ENCODE measurements at regions not wholly inside any gene's neighbourhood (a gene's known extent, or its start where the extent isn't known, plus 50 kb on each side); places are given as distances from the start of the nearest gene placed in this dataset.
A peak's percentile ranks its signal among the peaks of the same experiment; 100 is the strongest.

DNA sequence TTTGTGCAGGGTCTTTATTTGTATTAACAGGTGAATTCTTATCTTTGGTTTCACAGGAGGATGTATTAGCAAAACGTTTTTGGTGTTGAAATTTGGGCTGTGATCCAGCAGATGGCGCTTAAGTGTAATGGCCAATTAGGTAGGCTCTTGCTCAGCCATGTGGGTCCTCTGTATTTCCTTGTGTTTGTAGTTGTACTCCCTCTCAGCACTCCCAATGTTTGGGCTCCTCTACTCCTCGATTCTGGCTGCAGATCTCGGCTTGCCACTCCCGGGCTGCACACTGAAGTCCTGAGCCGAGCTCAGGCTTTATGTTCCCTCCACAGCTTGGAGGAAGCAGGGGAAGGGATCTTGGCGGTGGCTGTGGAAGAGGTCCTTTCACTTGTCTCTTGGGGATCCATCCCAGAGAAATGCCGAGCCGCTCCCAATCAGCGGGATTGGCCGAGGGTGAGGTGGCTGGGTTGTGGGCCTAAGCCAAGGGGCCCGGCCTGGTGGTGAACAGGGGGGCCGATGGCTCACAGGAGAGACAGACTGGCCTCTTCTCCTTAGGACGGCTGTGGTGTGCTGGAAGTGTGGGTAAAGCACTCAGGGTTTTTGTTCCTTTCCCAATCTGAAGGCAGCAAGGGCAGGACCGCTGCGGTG is 133.7 kb downstream of the AEBP2 start:
- DNase-seq (ENCODE audit: low read depth in 2 of 2), result peak in 1 of 2 donors; percentile 10

DNA sequence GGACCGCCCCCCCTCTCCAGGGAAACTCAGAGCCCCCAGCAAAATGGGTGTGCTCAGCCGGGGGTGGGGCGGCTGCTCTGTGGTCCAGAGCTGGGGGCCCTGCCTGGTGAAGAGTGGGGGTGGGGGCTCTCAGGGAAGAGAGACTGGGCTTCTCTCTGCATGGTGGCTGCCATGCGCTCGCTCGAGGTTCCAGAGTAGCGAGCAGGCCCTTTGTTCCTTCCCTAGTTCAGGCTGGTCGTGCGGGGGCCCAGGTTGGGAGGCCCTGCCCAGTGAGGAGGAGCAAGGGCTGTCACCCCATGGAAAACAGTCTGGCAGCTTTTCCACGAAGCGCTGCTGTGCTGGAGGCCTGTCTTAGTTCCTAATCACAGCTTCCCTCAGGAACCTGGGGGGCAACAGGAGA is 134.6 kb downstream of the AEBP2 start:
- DNase-seq (ENCODE audit: low read depth in 2 of 2), result no peak

DNA sequence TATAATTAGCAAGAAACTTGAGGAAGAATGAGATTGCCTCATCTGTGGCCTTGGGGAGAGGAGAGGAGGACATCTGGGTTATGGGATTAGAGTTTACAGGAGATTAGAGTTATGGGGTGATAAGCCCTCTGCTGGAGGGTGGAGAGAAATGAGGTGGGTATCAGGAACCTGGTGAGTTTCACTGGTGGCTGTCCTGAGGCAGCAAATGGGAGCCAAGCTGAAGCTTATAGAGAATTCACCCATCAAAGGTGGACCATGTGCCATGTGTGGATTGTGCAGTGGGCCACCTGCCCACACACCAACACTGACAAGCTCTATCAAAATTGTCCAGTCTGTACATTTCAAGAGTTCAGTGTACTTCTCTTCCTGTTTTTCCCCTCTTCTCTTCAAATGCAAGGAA is 135.3 kb downstream of the AEBP2 start:
- DNase-seq (ENCODE audit: low read depth in 2 of 2), result no peak

DNA sequence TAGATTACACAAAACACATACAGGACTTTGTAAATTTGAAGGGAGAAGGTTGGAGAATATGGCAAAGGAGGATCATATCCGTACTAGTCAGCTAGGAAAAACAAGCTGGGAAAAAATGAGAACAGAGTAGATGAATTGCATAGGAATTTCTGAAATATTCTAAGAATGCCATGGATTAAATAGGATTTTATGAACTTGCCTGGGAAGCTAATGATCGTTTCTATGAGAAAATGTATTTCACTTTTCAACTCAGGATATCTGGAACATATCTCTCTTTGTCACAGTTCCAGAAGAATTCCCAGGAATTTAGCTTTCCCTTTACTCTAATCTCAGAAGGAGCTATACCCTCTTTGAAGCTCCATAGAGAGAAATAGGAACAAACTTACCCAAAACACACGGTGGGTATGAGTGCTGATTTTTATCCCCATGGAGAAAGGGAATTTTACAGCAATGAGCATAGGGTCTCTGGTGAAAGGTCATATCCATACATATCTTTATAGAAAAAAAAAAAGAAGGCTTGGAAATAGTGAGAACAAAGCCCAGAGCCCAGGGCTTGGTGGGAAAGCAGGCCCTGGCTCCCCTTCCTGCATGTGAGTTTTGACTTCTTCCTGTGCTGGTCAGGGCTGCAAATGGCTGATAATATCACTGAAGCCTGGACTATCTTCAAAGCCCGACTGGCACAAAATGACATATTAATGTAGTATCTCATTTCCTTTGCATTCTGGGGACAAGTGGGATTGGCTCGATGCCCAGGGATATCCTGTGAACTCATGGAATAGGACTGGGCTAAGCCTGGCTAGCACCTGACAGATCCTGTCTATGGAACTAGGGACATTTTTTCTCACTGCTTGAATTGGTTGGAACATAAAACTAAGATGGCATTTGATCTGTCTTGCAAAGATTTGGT is 136.3 kb downstream of the AEBP2 start:
- DNase-seq (ENCODE audit: low read depth in 2 of 2), result no peak

DNA sequence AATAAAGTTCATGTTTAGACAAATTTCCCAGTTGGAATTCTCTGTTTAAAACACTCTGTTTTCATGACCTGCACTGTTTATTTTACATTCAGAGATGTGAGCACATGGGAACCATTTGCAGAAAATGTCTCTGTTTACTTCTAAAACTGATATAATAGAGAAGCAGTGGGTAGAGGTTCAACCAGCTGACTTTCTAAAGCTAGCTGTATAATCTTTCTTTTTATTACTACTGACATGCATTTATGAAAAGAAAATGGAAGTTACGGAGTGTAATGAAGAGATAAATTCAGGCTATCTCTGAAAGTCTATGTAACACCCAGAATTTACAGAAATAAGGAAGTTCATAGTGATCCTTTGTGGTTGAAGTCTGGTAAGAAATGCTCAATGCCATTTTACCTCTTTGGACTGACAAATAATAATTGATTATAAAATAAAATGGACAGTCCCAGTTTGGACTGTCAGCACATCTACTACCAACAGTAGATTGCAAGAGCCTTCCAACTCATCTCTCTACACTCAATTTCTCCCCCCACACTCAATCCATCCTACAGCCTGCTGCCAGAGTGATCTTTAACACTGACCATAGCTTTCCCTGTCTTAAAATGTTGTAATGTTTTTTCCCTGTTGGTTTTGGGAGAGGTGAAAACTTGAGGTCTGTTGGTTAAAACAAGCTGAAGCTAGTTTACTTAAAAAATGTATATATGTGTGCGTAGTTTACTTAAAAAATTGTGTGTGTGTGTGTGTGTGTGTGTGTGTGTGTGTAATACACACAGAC is 137.4 kb downstream of the AEBP2 start:
- DNase-seq (ENCODE audit: low read depth in 2 of 2), result no peak

DNA sequence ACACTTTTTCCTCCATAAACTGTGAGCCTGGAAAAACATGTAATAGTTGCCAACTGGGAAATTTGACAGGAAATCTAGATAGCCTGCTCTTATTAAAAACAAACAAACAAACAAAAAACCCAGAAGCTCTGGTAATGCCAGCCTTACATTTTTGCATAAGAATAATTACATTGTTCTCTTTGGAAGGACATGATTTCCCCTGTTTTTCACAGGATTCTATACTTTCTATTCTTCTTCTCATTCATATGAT is 137.9 kb downstream of the AEBP2 start:
- DNase-seq (ENCODE audit: low read depth in 2 of 2), result no peak

DNA sequence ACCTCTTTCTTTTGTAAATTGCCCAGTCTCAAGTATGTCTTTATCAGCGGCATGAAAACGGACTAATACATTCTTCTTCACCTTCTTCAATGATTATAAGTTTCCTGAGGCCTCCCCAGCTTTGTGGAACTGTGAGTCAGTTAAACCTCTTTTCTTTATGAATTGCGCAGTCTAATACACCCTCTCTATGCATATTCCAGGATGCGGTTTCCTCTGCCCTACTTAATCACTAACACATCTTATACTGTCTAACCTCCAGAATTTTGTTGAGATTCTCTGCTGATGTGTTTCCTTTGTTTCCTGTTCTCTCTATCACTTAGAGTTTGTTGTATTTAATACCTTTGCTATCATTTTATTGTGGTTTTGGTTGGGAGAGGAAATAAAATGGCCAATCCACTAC is 145.4 kb downstream of the AEBP2 start:
- no peak for DNase-seq (ENCODE audit: low read depth in 2 of 2)

DNA sequence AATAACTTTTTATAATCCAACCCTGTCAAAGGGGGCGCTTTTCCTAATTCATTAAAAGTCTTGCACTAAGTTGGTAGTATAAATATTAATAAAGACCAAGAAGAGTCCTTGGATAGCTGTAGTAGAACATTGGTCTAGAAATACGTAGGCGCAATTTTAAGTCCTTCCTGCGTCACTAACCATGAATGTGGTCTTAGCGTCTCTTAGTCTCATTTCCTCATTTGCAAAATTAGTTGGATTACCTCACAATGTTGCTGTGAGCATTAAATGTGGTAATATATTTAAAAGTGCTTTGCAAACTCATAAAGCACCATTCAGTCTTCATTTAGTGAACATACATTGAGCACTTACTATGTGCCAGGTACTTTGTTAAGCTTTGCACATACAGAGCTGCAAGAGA is 149.7 kb downstream of the AEBP2 start:
- DNase-seq (ENCODE audit: low read depth in 2 of 2), result no peak

DNA sequence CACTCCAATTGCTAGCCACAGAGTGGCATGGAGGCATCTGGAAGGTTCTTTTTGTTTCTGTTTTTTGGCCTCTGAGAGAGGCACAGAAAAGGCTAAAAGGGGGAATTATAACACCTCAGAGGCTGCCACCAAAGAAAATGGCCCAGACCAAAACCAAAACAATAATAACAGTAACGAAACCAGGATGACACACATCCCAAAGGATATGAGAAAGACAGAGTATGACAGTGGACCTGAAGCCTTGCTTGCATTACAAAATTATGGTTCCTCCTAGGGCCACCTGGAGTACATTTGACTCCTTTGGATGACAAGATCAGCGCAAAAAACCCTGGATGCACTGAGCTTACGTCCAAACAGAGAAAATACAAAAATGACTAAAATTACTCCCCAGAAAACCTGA is 152.7 kb downstream of the AEBP2 start:
- no peak for DNase-seq (ENCODE audit: low read depth in 2 of 2)

DNA sequence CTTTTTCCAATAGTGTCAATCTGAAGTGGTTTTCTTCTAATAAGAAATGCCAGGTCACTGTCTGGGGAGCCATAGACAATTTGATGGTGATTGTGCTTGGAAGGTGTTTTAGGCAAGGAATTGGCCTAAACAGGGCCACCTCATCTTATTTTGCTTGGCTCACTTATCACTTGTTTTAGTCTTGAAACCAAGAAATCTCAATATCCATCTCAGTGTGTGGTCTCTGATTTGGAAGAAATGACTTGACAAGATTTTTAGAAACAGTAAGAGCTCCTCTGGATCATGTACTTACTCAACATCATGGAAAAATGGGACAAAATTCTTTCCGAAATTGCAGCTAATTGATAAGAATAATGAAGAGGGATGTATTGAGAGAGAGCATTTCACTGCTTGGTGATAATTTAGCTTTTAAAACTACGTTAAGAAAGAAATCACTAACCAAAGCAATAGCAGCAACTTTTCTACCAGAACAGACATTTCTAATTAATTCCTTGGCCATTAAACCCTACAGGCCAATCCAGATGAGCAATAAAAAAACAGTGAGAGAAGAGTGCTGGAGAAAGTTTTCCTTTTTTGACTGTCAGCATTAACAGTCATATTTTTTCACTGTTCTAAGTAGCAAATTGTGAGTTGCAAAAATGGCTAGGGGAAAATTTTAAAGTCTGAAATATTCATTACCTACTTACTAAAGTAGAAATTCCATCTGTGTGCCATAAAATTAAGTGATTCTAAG is 157.3 kb downstream of the AEBP2 start:
- DNase-seq (ENCODE audit: low read depth in 2 of 2), result no peak

DNA sequence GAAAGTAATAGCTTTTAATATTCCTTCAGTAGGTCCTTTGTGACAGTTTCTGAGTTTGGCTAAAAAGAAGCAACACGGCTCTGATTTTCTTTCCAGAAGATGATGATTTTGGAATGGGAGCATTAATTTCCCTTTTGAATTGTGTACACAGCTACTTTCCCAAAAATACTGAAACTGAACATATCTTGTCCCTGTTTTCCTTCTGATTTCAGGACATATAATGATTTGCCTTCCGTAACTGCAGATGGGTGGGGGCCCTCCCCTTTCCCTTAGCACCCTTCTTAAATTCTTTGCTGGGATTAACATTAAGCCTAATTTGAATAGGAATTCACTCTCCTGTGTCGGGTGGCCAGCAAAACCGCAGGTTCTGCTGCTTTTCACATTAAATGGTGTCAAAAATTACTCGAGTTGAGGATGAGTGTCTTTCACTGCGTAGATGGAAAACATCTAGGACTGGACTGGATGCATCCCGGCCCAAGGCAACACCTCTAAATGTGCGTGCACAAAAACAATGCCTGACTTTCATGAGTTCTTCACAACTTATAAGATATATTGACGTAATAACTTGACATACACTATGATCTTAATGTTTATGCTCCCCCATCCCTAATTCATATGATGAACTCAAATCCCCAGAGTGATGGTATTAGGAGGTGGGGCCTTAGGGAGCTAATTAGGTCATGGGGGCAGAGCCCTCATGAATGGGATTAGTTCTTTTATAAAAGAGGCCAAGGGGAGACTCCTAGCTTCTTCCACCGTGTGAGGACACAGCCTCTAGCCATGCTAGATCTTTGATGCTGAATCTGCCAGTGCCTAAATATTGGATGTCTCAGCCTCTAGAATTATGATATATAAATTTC is 158.1 kb downstream of the AEBP2 start:
- no peak for DNase-seq (ENCODE audit: low read depth in 2 of 2)

DNA sequence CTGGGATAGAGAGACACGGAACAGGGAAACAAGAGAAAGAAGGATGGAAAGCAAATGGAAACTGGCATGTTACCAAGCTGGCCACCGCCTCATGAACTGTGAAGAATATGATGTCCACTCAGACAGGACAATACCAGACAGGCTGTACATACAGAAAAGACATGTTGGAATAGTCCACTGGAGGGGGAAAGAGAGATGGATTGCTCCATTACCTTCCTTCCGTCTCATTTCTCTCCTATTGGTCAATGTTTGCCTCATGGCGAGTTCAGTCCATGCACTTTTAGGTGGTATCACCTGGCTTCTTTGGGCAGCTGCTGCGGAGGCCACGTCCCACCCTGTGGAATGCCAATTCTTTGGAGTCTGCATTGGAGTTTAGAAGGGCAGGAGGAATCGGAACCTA is 166.4 kb downstream of the AEBP2 start:
- DNase-seq (ENCODE audit: low read depth in 2 of 2), result no peak

DNA sequence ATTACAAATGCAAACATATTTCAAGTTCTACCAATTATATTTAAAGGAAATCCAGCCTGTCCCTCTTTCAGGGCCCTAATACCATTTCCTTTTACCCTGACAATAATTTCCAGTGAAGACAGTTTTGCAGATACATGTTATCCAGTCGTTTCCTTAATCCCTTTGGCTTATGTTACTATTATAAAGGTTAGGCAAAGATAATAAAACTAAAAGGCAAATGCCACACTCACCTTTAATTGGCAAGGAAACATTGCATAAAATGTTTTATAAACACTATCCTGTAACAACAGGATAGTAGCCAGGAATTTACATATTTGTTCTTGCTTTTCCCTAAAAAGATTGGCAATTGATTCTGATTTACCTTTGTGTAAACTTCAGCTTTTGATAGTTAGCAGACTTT is 168.7 kb downstream of the AEBP2 start:
- DNase-seq (ENCODE audit: low read depth in 2 of 2), result no peak

DNA sequence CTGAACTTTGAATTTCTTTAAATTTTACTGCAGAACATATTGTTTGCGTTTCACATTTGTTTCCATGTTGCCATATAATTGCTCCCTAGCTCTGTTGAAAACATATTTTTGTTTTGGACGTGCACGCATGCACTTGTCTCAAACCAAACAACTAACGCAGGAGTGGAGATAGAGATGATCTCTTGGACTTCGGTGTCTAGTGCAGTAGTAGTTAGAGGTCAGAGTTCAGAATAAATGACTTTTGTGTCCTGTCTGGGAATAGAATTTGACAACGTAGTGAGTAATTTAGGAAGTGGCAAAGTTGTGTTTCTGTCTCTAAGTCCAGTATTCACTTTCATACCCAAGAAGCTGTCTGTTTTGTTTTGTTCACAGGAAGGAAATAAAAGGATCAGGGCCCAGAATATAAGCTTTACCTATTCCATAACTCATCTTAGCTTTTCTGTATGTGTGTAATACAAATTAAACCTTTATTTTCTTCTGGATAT is 173.8 kb downstream of the AEBP2 start:
- DNase-seq (ENCODE audit: low read depth in 2 of 2), result no peak

DNA sequence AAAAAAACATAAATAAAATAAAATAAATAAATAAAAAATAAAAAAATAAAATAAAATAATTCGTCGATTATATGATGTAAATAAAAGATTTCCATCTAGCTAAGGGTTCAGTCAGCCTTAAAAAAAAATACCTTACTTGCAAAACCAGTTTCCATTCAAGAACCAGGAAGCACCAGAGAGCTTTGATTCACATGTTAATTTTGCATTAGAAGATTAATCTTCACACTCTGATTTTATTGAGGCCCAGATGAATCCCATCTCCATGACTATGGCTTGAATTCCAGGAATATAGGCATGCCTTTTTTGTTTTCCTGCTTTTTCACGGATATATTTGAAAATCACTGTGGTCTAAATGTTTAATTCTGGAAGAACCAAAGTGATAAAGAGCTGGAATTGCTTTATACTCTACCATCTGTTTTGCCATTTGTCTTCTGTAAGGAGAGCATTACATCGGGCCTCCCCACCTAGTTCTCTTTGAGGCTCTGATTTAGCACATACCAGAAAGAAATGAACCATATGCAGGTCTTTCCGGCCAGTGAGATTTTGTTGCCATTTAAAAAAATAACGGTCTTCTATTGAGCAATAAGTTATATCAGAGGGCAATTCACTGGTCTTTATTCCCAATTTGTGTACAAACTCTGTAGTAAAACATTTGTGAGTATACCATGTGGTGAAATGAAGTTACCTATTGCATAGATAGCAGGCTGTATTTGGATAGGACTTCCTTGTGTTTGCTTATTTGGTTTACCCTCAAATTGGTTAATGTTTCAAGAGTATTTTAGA is 175.5 kb downstream of the AEBP2 start:
- no peak for DNase-seq (ENCODE audit: low read depth in 2 of 2)

DNA sequence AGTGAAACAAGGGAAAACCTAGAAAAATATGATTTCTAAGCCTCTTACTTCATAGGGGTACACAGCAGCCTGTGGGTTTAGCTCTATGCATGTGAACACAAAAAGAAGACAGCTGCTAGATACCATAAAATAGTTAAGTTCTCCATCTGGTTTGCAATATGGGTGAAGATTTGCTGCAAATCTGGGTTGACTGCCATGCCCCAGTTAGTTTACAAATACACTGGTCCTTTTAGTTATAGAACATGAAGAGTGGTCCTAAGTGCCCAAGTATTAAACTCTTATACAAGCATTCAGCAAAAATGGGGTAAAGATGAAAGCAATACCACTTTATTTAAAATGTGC is 176.1 kb downstream of the AEBP2 start:
- no peak for DNase-seq (ENCODE audit: low read depth in 2 of 2)

DNA sequence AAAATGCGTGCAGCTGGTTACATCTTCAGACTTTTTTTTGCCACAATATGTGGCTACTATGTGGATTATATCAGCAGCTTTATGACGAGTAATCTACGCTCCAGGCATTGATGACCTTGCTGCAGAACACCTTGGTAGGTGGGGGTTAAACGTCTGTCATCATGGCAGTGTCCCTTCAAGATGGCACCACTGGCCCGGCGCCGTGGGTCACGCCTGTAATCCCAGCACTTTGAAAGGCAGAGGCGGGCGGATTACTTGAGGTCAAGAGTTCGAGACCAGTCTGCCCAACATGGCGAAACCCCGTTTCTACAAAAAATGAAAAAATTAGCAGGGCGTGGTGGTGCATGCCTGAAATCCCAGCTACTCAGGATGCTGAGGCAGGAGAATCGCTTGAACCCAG is 177.5 kb downstream of the AEBP2 start:
- no peak for DNase-seq (ENCODE audit: low read depth in 2 of 2)

DNA sequence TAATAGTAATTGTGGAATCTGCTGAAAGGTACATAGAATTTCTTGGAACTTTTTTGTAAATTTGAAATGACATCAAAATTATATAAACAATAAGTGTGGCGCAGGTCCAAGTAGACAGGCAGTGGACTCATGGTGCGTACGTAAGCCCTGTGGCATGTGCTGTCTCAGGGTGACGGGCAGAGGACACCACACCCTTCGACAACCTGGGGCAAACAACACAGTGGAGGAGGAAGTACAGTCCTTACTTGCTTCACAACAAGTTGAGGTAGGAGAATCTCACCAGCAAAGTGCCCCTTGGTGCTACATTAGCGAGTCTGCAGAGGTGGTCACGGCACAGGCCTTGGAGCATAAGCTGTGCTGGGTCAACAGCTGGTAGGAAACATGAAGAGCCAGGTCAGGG is 180.9 kb downstream of the AEBP2 start:
- no peak for DNase-seq (ENCODE audit: low read depth in 2 of 2)

DNA sequence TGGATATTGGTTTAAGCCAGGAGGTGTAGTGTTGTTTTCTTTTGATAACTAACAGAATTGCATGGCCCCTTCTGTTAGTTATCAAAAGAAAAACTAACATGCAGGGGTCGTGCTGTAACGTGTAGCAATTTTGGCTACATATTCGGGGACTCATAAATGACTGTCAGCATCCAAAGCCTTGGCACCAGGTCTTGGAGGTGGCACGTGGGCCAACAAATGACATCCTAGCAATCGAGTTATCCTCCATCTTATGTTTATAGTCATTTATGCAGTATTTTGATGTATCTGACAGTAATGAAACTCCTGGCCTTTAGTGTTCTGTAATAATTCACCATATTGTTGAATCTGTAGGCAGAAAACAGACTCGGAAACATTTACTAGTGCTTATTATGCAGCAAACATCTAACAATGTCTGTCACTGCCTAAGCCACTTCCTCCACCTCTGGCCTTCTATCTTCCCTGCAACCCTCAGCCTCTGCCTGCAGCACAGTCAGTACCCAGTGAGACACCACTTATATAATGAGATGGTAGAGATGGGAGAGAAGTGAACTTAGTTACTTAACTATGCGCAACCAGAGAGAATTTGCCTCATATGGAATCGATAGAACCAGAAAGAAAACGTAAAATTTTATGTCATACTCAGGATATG is 184.6 kb downstream of the AEBP2 start:
- no peak for DNase-seq (ENCODE audit: low read depth in 2 of 2)

DNA sequence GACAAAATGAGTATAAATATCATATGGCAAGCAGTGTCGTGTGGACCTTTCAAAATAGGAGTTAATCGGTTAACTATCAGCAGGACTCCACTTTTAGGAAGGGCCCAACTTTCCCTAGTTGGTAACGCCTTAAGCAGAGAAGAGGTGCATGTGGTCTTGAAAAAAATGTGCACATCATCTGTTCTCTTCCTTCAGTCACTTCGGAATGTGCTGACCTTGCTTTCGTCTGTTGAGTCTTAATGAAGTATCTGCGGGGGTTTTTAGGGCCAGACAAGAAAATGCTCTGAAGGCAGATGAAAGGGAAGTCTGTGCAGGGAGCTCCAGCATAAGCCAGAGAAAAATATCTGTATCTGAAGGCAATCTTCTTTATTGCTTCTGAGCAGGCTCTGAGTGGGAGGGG is 185.2 kb downstream of the AEBP2 start:
- no peak for DNase-seq (ENCODE audit: low read depth in 2 of 2)

Measured in stimulated activated CD4-positive, alpha-beta T cell treated with anti-CD3 and anti-CD28 coated beads, Interleukin-4, amount 100 ng/mL, for 48 hours (primary cell).